Neuronal stem cell (in vitro differentiated cells): ENCODE measurements at regions not wholly inside any gene's neighbourhood (a gene's known extent, or its start where the extent isn't known, plus 50 kb on each side); places are given as distances from the start of the nearest gene placed in this dataset.

ENCODE experiments used
- DNase-seq: peaks from one replicate; pipeline ENCODE4 v3.0.0-alpha.2; 2013; ENCODE audit warnings: low spot score
- H2AFZ ChIP-seq: one replicate; pipeline ENCODE4 v1.6.1; 2013; ENCODE audit warnings: mild to moderate bottlenecking, low read length, inconsistent platforms
- H2AK5ac ChIP-seq: 2 replicates; pipeline ENCODE4 v1.6.1; 2013; ENCODE audit warnings: low read depth, mild to moderate bottlenecking, inconsistent platforms, low read length, moderate library complexity, mixed read lengths
- H2BK120ac ChIP-seq: 2 replicates; pipeline ENCODE4 v1.6.1; 2013; ENCODE audit warnings: low read depth, mild to moderate bottlenecking, inconsistent platforms, low read length, moderate library complexity, mixed read lengths
- H2BK12ac ChIP-seq: one replicate; pipeline ENCODE4 v1.6.1; 2013; ENCODE audit warnings: low read length, inconsistent platforms
- H2BK15ac ChIP-seq: 2 replicates; pipeline ENCODE4 v1.6.1; 2013; ENCODE audit warnings: mild to moderate bottlenecking, low read length, inconsistent platforms, mixed read lengths
- H2BK5ac ChIP-seq: one replicate; pipeline ENCODE4 v1.6.1; 2013; ENCODE audit warnings: inconsistent platforms, mild to moderate bottlenecking, low read length, moderate library complexity
- H3K14ac ChIP-seq: one replicate; pipeline ENCODE4 v1.6.1; 2013; ENCODE audit warnings: low read length, inconsistent platforms
- H3K18ac ChIP-seq: 2 replicates; pipeline ENCODE4 v1.6.1; 2013; ENCODE audit warnings: low read length, inconsistent platforms
- H3K23ac ChIP-seq: 2 replicates; pipeline ENCODE4 v1.6.1; 2013; ENCODE audit warnings: low read depth, mild to moderate bottlenecking, mixed read lengths, low read length, inconsistent platforms; ENCODE audit not compliant: poor library complexity
- H3K27ac ChIP-seq: replicated peaks from 3 replicates; pipeline ENCODE4 v1.5.1; 2013; ENCODE audit warnings: low read length, inconsistent platforms
- H3K27me3 ChIP-seq, 3 experiments: 2 replicates each; pipeline ENCODE4 v1.6.1; 2013; ENCODE audit warnings: low read length in 3 of 3, mild to moderate bottlenecking in 2 of 3, inconsistent platforms in 1 of 3, low read depth in 1 of 3, mixed read lengths in 1 of 3, moderate library complexity in 1 of 3; ENCODE audit not compliant: control insufficient read depth in 3 of 3, insufficient read depth in 3 of 3
- H3K36me3 ChIP-seq, 2 donors: replicated peaks in 1 of 2; 2 replicates each; pipeline ENCODE4 v1.6.1; 2013; ENCODE audit warnings: low read length in 2 of 2; ENCODE audit not compliant: control insufficient read depth in 2 of 2, insufficient read depth in 2 of 2
- H3K4ac ChIP-seq: 2 replicates; pipeline ENCODE4 v1.6.1; 2013; ENCODE audit warnings: inconsistent platforms, mild to moderate bottlenecking, low read length, moderate library complexity
- H3K4me1 ChIP-seq, 2 donors: 1 replicate in 1 of 2; 2 replicates in 1 of 2; pipeline ENCODE4 v1.6.1; 2013; ENCODE audit warnings: low read length in 2 of 2, low read depth in 1 of 2; ENCODE audit not compliant: control insufficient read depth in 2 of 2, insufficient read depth in 1 of 2
- H3K4me2 ChIP-seq: one replicate; pipeline ENCODE4 v1.6.1; 2013; ENCODE audit warnings: mild to moderate bottlenecking, low read length, inconsistent platforms; ENCODE audit not compliant: insufficient read depth, poor library complexity, severe bottlenecking
- H3K4me3 ChIP-seq, 2 donors: 2 replicates each; pipeline ENCODE4 v1.5.1; 2013; ENCODE audit warnings: low read length in 2 of 2, mild to moderate bottlenecking in 2 of 2, inconsistent platforms in 1 of 2, moderate library complexity in 1 of 2
- H3K79me1 ChIP-seq: one replicate; pipeline ENCODE4 v1.6.1; 2013; ENCODE audit warnings: low read depth, mild to moderate bottlenecking, inconsistent platforms, low read length, moderate library complexity
- H3K9ac ChIP-seq: one replicate; pipeline ENCODE4 v1.6.1; 2013; ENCODE audit warnings: mild to moderate bottlenecking, low read depth, low read length, inconsistent platforms; ENCODE audit not compliant: poor library complexity
- H3K9me3 ChIP-seq, 2 donors: replicated peaks in 1 of 2; 2 replicates each; pipeline versions ENCODE3 to v1.6.1; 2013; ENCODE audit warnings: low read length in 2 of 2, mild to moderate bottlenecking in 2 of 2, inconsistent platforms in 1 of 2, low read depth in 1 of 2, mixed read lengths in 1 of 2, moderate library complexity in 1 of 2; ENCODE audit not compliant: control insufficient read depth in 2 of 2, insufficient read depth in 1 of 2
- H4K8ac ChIP-seq: one replicate; pipeline ENCODE4 v1.6.1; 2013; ENCODE audit warnings: low read depth, mild to moderate bottlenecking, inconsistent platforms, low read length, moderate library complexity
- H4K91ac ChIP-seq: one replicate; pipeline ENCODE4 v1.6.1; 2013; ENCODE audit warnings: low read length, low read depth, mild to moderate bottlenecking, inconsistent platforms; ENCODE audit not compliant: poor library complexity
- WGBS, 2 donors: extraction: QIAGEN DNeasy Blood & Tissue Kit; methylation state at CpG; one replicate each; pipeline ENCODE4 v1.1.7; 2013; ENCODE audit warnings: missing lambda C conversion rate in 2 of 2, mixed read lengths in 1 of 2; ENCODE audit not compliant: insufficient read length in 2 of 2, insufficient replicate concordance in 1 of 2; ENCODE audit errors: extremely low coverage in 2 of 2; 5-methylcytosine and 5-hydroxymethylcytosine counted together

DNA sequence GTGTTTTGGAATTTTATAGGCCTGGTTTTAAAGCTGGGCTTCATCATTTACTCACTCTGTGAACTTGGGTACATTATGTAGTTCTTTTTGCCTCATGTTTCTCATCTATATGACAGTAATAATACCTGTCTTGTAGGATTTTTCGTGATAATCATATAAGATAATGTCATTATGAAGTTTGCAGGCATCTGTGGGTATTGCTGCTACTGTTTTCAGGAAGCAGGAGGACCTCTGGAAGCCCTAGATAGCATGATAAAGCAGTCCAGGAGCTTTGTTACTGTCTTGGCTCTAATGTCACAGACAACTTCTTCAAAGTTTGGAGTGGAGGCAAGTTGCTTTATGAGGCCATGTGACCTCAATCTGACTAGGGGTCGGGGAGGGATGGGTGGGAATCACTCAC is 145.0 kb upstream of the MEIS2 start:
- Histone ChIP-seq H2AFZ (no peak overlapping the region), H3K27ac (no peak overlapping the region), H2BK5ac (no peak overlapping the region), H3K9me3 (no peaks in the 10 kb centered on the region), H3K9ac (no peak overlapping the region), H3K79me1 (no peaks in the 10 kb centered on the region), H3K18ac (no peak overlapping the region), H3K36me3 (no peaks in the 10 kb centered on the region), H4K91ac (no peak overlapping the region), H3K4me3 (no peak overlapping the region), H4K8ac (no peak overlapping the region), H2BK120ac (no peak overlapping the region), H3K23ac (no peak overlapping the region), H3K14ac (no peak overlapping the region), H3K4me2 (no peak overlapping the region), H3K4me1 (peaks cover 0 to 5% of the 10 kb centered on the region in 2 donors), H3K27me3 (no peaks in the 10 kb centered on the region), H3K4ac (no peak overlapping the region), H2AK5ac (no peak overlapping the region), H2BK15ac (no peak overlapping the region), H2BK12ac (no peak overlapping the region)
- WGBS, 2 donors, result no CpG with 5 or more reads among the region's 2 CpGs
- no peak for DNase-seq

DNA sequence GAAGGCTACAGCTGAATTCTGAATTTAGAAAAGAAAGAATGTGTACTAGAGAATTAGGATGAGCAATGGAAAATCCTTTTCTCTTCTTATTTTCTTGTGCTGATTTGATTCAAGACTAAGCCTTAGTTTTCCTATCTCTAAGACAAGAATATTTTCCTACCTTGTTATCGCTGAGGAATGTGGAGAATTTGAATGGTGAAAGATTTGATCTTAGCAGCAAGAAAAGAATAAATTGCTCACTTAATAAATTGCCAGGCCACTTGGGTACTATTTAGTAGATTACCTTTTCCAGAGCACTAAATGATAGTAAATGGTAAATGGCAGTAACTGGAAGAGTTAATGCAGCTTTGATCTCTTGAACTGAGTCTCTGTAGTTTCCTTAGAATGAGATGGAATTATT is 145.7 kb upstream of the MEIS2 start:
- Histone ChIP-seq H3K4me1 (peaks cover 0 to 5% of the 10 kb centered on the region in 2 donors), H2BK12ac (no peak overlapping the region), H3K14ac (no peak overlapping the region), H2AFZ (no peak overlapping the region), H3K4ac (no peak overlapping the region), H3K4me2 (no peak overlapping the region), H3K27me3 (no peaks in the 10 kb centered on the region), H3K4me3 (no peak overlapping the region), H3K9me3 (no peaks in the 10 kb centered on the region), H3K18ac (no peak overlapping the region), H3K36me3 (no peaks in the 10 kb centered on the region), H2BK120ac (no peak overlapping the region), H2BK15ac (no peak overlapping the region), H3K27ac (no peak overlapping the region), H3K9ac (no peak overlapping the region), H4K91ac (no peak overlapping the region), H3K79me1 (no peaks in the 10 kb centered on the region), H2AK5ac (no peak overlapping the region), H3K23ac (no peak overlapping the region), H4K8ac (no peak overlapping the region), H2BK5ac (no peak overlapping the region)
- no CpG with 5 or more reads among the region's 1 CpG for WGBS, 2 donors
- no peak for DNase-seq

DNA sequence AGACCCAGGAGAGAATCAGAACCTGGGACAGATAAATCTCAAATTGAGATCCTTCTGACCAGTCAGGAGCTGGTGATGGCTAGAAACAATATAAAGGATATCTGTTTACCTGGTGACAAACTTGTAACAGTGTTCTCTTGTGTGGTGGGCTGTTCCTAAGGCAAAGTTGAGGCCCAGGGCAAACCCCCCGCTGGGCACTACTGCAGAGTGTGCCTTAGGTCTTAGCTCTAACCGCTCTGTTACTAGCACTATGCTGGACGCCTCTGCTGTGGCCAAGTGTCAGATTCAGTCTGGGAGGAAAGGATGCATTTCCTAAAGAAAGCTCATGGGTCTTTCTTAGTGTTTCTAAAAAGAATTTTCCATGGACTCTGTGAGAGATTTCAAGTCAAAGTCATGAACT is 146.5 kb upstream of the MEIS2 start:
- no peak for DNase-seq
- no peak overlapping the region for H3K4me3 ChIP-seq
- H2BK5ac ChIP-seq, result no peak overlapping the region
- no peaks in the 10 kb centered on the region for H3K27me3 ChIP-seq
- no peak overlapping the region for H3K4me2 ChIP-seq
- H2BK15ac ChIP-seq, result no peak overlapping the region
- no peak overlapping the region for H3K9ac ChIP-seq
- H2BK12ac ChIP-seq, result no peak overlapping the region
- no CpG with 5 or more reads among the region's 3 CpGs for WGBS, 2 donors
- no peak overlapping the region for H2AK5ac ChIP-seq
- H3K18ac ChIP-seq, result no peak overlapping the region
- no peaks in the 10 kb centered on the region for H3K9me3 ChIP-seq
- no peak overlapping the region for H2AFZ ChIP-seq
- H3K4ac ChIP-seq, result no peak overlapping the region
- no peak overlapping the region for H3K27ac ChIP-seq
- no peak overlapping the region for H2BK120ac ChIP-seq
- no peaks in the 10 kb centered on the region for H3K36me3 ChIP-seq
- peaks cover 0 to 5% of the 10 kb centered on the region in 2 donors for H3K4me1 ChIP-seq
- no peak overlapping the region for H4K8ac ChIP-seq
- H3K23ac ChIP-seq, result no peak overlapping the region
- no peaks in the 10 kb centered on the region for H3K79me1 ChIP-seq
- no peak overlapping the region for H3K14ac ChIP-seq
- H4K91ac ChIP-seq, result no peak overlapping the region

DNA sequence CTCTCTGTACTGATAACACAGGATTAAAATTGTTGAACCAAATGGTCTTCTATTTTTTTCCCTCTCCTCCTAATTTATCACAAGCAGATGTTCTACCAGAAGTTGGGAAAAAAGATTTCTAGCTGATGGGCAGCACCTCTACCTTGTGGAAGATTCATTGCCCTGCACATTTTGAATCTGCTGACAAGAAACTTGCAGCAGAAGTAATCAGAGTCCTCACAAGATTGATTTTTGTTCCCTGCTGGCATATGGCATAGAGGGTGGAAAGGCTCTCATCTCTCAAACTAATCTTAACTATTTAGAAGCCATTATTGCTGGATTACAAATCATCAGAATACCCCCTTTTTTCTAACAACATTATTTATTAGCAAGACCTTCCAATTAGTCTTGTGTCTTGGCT is 148.9 kb upstream of the MEIS2 start:
- no peak overlapping the region for H2BK120ac ChIP-seq
- no peak overlapping the region for H3K14ac ChIP-seq
- H3K4me1 ChIP-seq, result peaks cover 0 to 5% of the 10 kb centered on the region in 2 donors
- no peak overlapping the region for H2AFZ ChIP-seq
- no peak overlapping the region for H2BK15ac ChIP-seq
- H3K36me3 ChIP-seq, result no peaks in the 10 kb centered on the region
- H3K4me2 ChIP-seq, result no peak overlapping the region
- H3K9me3 ChIP-seq, result no peaks in the 10 kb centered on the region
- no peak overlapping the region for H3K4me3 ChIP-seq
- no peak overlapping the region for H3K4ac ChIP-seq
- no peak overlapping the region for H2AK5ac ChIP-seq
- H3K23ac ChIP-seq, result no peak overlapping the region
- H3K79me1 ChIP-seq, result no peaks in the 10 kb centered on the region
- DNase-seq, result no peak
- no peak overlapping the region for H2BK5ac ChIP-seq
- no peak overlapping the region for H3K27ac ChIP-seq
- H3K27me3 ChIP-seq, result no peaks in the 10 kb centered on the region
- H2BK12ac ChIP-seq, result no peak overlapping the region
- no peak overlapping the region for H4K91ac ChIP-seq
- H4K8ac ChIP-seq, result no peak overlapping the region
- no peak overlapping the region for H3K9ac ChIP-seq
- H3K18ac ChIP-seq, result no peak overlapping the region
